A549 (cell line): ENCODE measurements at regions not wholly inside any gene's neighbourhood (a gene's known extent, or its start where the extent isn't known, plus 50 kb on each side); places are given as distances from the start of the nearest gene placed in this dataset.

ENCODE experiments used
- ATAC-seq, 2 experiments: fragments of 200-7000 bp in 1 of 2; fragments of >200 bp in 1 of 2; cut with Nextera tagmentation in 1 of 2; cut with Tn5 transposase in 1 of 2; 3 replicates each; pipeline versions ENCODE4 v1.8.0 to v1.9.1; 2018 to 2020; ENCODE audit warnings: mild to moderate bottlenecking in 1 of 2, moderate library complexity in 1 of 2
- CTCF ChIA-PET: fragments of 300-600 bp; sonication (Branson Sonifier 250); formaldehyde crosslinking; extraction: SDS; loops from one replicate; lab custom pipeline; 2021; ENCODE audit warnings: antibody characterized with exemption, inconsistent platforms; lab: Yijun Ruan, JAX
- POLR2A ChIA-PET: fragments of 350-600 bp; formaldehyde crosslinking; extraction: SDS; loops from one replicate; lab custom pipeline; 2021; ENCODE audit warnings: antibody characterized with exemption, inconsistent platforms; lab: Yijun Ruan, JAX
- DNase-seq, 2 experiments: peaks; one replicate each; pipeline versions ENCODE4 v3.0.0 to v3.0.0-alpha.2; 2011 to 2016; ENCODE audit warnings: low read depth in 1 of 2, low spot score in 1 of 2
- FAIRE-seq: peaks from 2 replicates; lab custom pipeline; 2011; peaks lifted over from hg19 to GRCh38; lab: Jason Lieb, UNC
- H3K27ac ChIP-seq, 2 experiments: fragments of >200 bp; sonication (Bioruptor Twin); formaldehyde crosslinking; 3 replicates each; pipeline ENCODE4 v1.5.1; 2016 to 2017
- H3K4me1 ChIP-seq: fragments of >200 bp; sonication (Bioruptor Twin); formaldehyde crosslinking; 3 replicates; pipeline ENCODE4 v1.6.1; 2016
- H3K4me2 ChIP-seq: fragments of >200 bp; sonication (Bioruptor Twin); formaldehyde crosslinking; 3 replicates; pipeline ENCODE4 v1.6.1; 2016
- H3K4me3 ChIP-seq: fragments of >200 bp; sonication (Bioruptor Twin); formaldehyde crosslinking; 3 replicates; pipeline ENCODE4 v1.5.1; 2016
- H3K9me3 ChIP-seq: fragments of >200 bp; sonication (Bioruptor Twin); formaldehyde crosslinking; 3 replicates; pipeline ENCODE4 v1.6.1; 2016
- BHLHE40 ChIP-seq: IDR thresholded peaks from 2 replicates; pipeline ENCODE4 v1.6.1; 2012; ENCODE audit warnings: low read depth, low read length, inconsistent platforms
- CBX8 ChIP-seq: fragments of 200-600 bp; sonication (generic); IDR thresholded peaks from 2 replicates; pipeline ENCODE4 v1.6.1; 2016
- EHMT2 ChIP-seq: fragments of 200-600 bp; sonication (generic); IDR thresholded peaks from 2 replicates; pipeline ENCODE4 v1.6.1; 2016; ENCODE audit warnings: antibody characterized with exemption, low read depth, mild to moderate bottlenecking, moderate library complexity
- EP300 ChIP-seq, 2 experiments: fragments of >200 bp; sonication (Bioruptor Twin); formaldehyde crosslinking; IDR thresholded peaks; 2 replicates in 1 of 2; 3 replicates in 1 of 2; pipeline ENCODE4 v1.6.1; 2016 to 2017
- FOSL2 ChIP-seq, 2 experiments: fragments of 450-650 bp in 1 of 2; fragments of >200 bp in 1 of 2; sonication (Bioruptor Twin) in 1 of 2; formaldehyde crosslinking; IDR thresholded peaks; 2 replicates each; pipeline versions ENCODE4 v1.5.0 to v1.6.1; 2016 to 2020; ENCODE audit warnings: mild to moderate bottlenecking in 1 of 2, moderate library complexity in 1 of 2
- HDAC2 ChIP-seq: fragments of 200-600 bp; sonication (generic); IDR thresholded peaks from 2 replicates; pipeline ENCODE4 v1.6.1; 2016
- HOXA7 ChIP-seq: fragments of 250-450 bp; sonication (Bioruptor Pico); IDR thresholded peaks from 2 replicates; pipeline ENCODE4 v1.5.0; 2020; ENCODE audit warnings: mild to moderate bottlenecking, moderate library complexity
- JUNB ChIP-seq: fragments of >200 bp; sonication (Bioruptor Twin); formaldehyde crosslinking; IDR thresholded peaks from 2 replicates; pipeline ENCODE4 v1.6.1; 2016
- NFE2L2 ChIP-seq: fragments of 150-350 bp; conservative IDR thresholded peaks from 2 replicates; pipeline ENCODE4 v1.6.1; 2014; ENCODE audit warnings: low read length
- NPAS2 ChIP-seq: fragments of 250-450 bp; sonication (Bioruptor Pico); IDR thresholded peaks from 2 replicates; pipeline ENCODE4 v1.8.0; 2022; ENCODE audit warnings: mild to moderate bottlenecking, moderate library complexity, borderline replicate concordance
- RARB ChIP-seq: fragments of 250-450 bp; sonication (Bioruptor Pico); IDR thresholded peaks from 2 replicates; pipeline ENCODE4 v1.8.0; 2021; ENCODE audit warnings: mild to moderate bottlenecking, moderate library complexity
- RCOR1 ChIP-seq: fragments of 150-350 bp; IDR thresholded peaks from 2 replicates; pipeline ENCODE4 v1.6.1; 2014; ENCODE audit warnings: antibody characterized with exemption, low read length, low read depth
- RFX5 ChIP-seq: fragments of 450-650 bp; IDR thresholded peaks from 2 replicates; pipeline ENCODE4 v1.7.1; 2014; ENCODE audit warnings: antibody characterized with exemption, mild to moderate bottlenecking, moderate library complexity
- ZNF302 ChIP-seq: fragments of 250-450 bp; sonication (Bioruptor Pico); IDR thresholded peaks from 2 replicates; pipeline ENCODE4 v1.9.0; 2021; ENCODE audit warnings: inconsistent platforms, mild to moderate bottlenecking, moderate library complexity
- ZSCAN20 ChIP-seq: fragments of 250-450 bp; sonication (Bioruptor Pico); IDR thresholded peaks from 2 replicates; pipeline ENCODE4 v1.8.0; 2022; ENCODE audit warnings: mild to moderate bottlenecking, moderate library complexity
- WGBS: methylation state at CpG from one replicate; pipeline ENCODE4 v1.1.6; 2017; ENCODE audit errors: missing lambda C conversion rate; 5-methylcytosine and 5-hydroxymethylcytosine counted together
- TF ChIP-seq, protein P1 (sequence below): fragments of 200-600 bp; sonication (generic); IDR thresholded peaks from 2 replicates; pipeline ENCODE4 v1.6.1; 2016; ENCODE audit warnings: antibody characterized with exemption, mild to moderate bottlenecking, moderate library complexity
- TF ChIP-seq, protein P2 (sequence below): fragments of >200 bp; sonication (Bioruptor Twin); formaldehyde crosslinking; IDR thresholded peaks from 2 replicates; pipeline ENCODE4 v1.6.1; 2016
- TF ChIP-seq, protein P3 (sequence below): fragments of >200 bp; sonication (Bioruptor Twin); formaldehyde crosslinking; IDR thresholded peaks from 3 replicates; pipeline ENCODE4 v1.5.1; 2016

DNA sequence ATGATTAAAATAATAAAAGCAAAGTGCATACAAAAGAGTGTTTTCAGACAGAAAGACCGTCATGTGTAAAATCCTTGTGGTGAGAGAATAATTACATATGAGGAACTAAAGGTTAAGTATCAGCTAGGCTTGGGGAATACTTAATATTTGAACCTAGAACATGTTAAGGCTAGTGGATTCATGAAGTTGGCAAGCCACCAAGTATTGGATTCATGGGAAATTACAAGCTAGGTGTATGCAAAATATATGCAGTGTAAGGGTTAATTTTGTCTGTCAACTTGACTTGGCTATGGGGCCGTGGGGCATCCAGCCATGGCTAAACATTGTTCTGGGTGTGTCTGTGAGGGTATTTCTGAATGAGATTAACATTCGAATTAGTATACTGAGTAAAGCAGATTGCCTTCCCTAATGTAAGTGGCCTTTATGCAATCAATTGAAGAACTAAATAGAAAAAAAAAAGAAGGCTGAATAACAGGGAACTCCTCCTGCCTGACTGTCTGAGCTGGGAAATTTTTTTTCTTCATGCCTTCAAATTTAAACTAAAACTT lies 533.5 kb upstream of the KLF12 start (continued):
- TF ChIP-seq ZSCAN20 (CRISPR knock-in tag) (no peak), CBX8 (no peak), BHLHE40 (no peak), EHMT2 (no peak)

DNA sequence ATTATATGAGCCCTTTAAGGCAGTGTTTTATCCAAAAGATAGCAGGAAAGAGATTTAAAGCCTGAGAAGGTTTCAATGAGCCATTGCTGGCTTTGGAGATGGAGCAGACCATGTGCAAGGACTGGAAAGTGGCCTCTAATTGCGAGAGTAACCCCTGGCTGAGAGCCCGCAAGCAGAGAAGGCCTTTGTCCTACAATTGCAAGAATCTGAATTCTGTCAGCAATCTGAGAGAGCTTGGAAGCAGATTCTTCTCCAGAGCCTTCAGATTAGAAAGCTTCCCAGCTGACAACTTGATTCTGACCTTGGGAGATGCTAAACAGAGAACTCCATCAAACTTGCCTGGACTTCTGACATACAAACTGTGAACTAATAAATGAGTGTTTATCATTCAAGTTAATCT lies 528.7 kb upstream of the KLF12 start:
- CTCF ChIA-PET: no interaction called here
- DNase-seq (no peak), ATAC-seq (no peak), FAIRE-seq (no peak)
- Histone ChIP-seq H3K4me2 (no peak overlapping the region), H3K4me1 (no peaks in the 10 kb centered on the region), H3K27ac (no peak overlapping the region), H3K4me3 (no peak overlapping the region), H3K9me3 (no peaks in the 10 kb centered on the region)
- POLR2A ChIA-PET: no interaction called here
- TF ChIP-seq ZNF302 (CRISPR knock-in tag) (no peak), EP300 (IDR thresholded peaks at IDR 0.05) (no peak), HOXA7 (CRISPR knock-in tag) (no peak), FOSL2 (IDR thresholded peaks at IDR 0.05) (no peak), FOSL2 (CRISPR knock-in tag; IDR thresholded peaks at IDR 0.05) (no peak), RCOR1 (no peak), CBX8 (no peak), NFE2L2 (no peak), HDAC2 (no peak)
- TF ChIP-seq, protein P1, sequence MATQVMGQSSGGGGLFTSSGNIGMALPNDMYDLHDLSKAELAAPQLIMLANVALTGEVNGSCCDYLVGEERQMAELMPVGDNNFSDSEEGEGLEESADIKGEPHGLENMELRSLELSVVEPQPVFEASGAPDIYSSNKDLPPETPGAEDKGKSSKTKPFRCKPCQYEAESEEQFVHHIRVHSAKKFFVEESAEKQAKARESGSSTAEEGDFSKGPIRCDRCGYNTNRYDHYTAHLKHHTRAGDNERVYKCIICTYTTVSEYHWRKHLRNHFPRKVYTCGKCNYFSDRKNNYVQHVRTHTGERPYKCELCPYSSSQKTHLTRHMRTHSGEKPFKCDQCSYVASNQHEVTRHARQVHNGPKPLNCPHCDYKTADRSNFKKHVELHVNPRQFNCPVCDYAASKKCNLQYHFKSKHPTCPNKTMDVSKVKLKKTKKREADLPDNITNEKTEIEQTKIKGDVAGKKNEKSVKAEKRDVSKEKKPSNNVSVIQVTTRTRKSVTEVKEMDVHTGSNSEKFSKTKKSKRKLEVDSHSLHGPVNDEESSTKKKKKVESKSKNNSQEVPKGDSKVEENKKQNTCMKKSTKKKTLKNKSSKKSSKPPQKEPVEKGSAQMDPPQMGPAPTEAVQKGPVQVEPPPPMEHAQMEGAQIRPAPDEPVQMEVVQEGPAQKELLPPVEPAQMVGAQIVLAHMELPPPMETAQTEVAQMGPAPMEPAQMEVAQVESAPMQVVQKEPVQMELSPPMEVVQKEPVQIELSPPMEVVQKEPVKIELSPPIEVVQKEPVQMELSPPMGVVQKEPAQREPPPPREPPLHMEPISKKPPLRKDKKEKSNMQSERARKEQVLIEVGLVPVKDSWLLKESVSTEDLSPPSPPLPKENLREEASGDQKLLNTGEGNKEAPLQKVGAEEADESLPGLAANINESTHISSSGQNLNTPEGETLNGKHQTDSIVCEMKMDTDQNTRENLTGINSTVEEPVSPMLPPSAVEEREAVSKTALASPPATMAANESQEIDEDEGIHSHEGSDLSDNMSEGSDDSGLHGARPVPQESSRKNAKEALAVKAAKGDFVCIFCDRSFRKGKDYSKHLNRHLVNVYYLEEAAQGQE: no peak
- TF ChIP-seq, protein P2, sequence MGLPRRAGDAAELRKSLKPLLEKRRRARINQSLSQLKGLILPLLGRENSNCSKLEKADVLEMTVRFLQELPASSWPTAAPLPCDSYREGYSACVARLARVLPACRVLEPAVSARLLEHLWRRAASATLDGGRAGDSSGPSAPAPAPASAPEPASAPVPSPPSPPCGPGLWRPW: no peak
- no CpG with 5 or more reads among the region's 2 CpGs for WGBS

DNA sequence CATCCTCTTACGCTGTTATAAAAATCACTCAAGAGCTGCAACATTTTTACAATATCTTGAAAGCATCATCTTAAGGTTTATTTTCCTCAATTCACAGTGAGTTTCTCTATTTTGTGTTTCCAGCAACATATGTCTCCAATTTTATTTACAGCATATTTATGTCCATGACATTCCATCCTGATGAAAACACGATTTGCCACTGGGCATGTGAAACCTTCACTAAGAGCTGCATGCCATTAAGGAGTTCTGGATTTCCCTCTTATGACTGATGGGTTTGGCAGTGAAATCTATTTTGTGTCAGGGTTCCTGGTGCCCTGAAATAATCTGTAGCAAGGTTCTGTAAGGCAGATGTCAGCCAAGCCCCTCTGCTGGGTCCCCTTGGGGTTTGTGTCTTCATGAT lies 527.6 kb upstream of the KLF12 start:
- TF ChIP-seq, protein P3, sequence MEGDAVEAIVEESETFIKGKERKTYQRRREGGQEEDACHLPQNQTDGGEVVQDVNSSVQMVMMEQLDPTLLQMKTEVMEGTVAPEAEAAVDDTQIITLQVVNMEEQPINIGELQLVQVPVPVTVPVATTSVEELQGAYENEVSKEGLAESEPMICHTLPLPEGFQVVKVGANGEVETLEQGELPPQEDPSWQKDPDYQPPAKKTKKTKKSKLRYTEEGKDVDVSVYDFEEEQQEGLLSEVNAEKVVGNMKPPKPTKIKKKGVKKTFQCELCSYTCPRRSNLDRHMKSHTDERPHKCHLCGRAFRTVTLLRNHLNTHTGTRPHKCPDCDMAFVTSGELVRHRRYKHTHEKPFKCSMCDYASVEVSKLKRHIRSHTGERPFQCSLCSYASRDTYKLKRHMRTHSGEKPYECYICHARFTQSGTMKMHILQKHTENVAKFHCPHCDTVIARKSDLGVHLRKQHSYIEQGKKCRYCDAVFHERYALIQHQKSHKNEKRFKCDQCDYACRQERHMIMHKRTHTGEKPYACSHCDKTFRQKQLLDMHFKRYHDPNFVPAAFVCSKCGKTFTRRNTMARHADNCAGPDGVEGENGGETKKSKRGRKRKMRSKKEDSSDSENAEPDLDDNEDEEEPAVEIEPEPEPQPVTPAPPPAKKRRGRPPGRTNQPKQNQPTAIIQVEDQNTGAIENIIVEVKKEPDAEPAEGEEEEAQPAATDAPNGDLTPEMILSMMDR: no peak
- no peak for TF ChIP-seq HOXA7 (CRISPR knock-in tag)
- TF ChIP-seq RARB (CRISPR knock-in tag): no peak
- Histone ChIP-seq H3K9me3 (no peaks in the 10 kb centered on the region), H3K4me3 (no peak overlapping the region), H3K4me2 (no peak overlapping the region), H3K4me1 (no peaks in the 10 kb centered on the region), H3K27ac (no peak overlapping the region)
- FAIRE-seq (no peak), DNase-seq (no peak), ATAC-seq (no peak)
- 56% methylated on average over 2 of the region's 2 CpGs for WGBS
- ChIA-PET CTCF (no interaction called here), POLR2A (no interaction called here)

DNA sequence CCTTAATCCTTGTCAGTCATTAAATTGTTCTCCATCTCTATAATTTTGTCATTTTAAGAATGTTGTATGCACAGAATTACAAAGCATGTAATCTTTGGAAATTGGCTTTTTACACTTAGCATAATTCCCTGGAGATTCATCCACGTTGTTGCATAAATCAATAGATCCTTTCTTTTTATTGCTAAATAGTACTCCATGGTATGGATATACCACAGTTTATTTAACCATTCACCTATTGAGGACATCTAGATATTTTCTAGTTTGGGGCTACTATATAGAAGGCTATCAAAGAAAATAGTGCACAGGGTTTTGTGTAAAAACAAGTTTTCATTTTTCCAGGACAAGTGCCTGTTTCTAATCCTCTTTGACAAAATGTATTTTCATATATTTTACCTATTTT lies 523.6 kb upstream of the KLF12 start:
- FAIRE-seq (no peak), DNase-seq (no peak), ATAC-seq (no peak)
- CTCF ChIA-PET: no interaction called here
- WGBS: 19% methylated on average over 1 of the region's 1 CpG
- H3K4me1 ChIP-seq: no peaks in the 10 kb centered on the region
- no peak for TF ChIP-seq RARB (CRISPR knock-in tag)
- TF ChIP-seq RFX5: no peak
- no peak for TF ChIP-seq NPAS2
- TF ChIP-seq JUNB: no peak
- no peak overlapping the region for H3K27ac ChIP-seq
- H3K4me2 ChIP-seq: no peak overlapping the region
- POLR2A ChIA-PET: no interaction called here
- H3K4me3 ChIP-seq: no peak overlapping the region
- H3K9me3 ChIP-seq: no peaks in the 10 kb centered on the region
